Jurkat, Clone E6-1 (cell line): ENCODE measurements at regions not wholly inside any gene's neighbourhood (a gene's known extent, or its start where the extent isn't known, plus 50 kb on each side); places are given as distances from the start of the nearest gene placed in this dataset.
A peak's percentile ranks its signal among the peaks of the same experiment; 100 is the strongest.

Source experiments
- DNase-seq: peaks from one replicate; pipeline ENCODE4 v3.0.0-alpha.2; 2011; ENCODE audit warnings: low read depth, low spot score
- H3K4me3 ChIP-seq: 2 replicates; pipeline ENCODE4 v1.5.1; 2011; ENCODE audit warnings: mild to moderate bottlenecking, low read length, control low read depth, moderate library complexity

DNA sequence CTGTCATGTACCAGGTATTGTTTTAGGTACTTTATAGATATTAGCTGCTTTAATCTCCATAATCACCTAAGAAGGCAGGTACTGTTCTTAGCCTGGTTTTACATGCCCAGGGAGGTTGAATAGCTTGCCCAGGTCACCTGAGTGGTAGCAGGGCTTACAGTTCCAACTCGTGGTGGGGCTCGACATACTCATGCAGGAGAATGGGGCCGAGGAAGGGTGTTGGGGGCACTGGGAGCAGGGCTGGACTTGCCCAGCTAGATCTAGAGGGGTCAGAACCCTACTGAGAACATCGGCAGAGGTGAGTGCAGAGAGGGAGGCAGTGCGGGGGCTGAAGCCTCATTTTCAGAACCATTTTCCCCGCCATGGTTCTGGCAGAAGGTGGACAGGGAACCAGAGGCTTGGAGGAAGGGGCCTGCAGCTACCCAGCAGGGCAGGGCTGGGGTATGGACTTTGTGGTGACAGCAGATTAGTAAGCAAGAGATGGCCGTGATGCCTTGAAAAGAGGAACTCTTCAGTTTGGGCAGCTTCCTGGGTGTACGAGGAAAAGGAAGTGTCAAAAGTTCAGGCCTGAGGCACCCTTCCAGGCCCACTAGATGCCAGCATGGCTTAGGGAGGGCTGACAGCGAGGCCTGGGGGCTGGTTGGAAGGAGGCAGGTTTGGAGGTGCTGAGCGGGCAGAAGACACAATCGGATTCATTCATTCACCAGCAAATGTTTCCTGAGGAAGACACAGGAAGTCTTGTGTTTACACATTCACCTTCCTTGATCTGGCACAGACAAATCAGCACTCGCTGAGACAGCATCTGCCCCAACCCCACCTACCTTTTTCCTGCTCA lies 54.7 kb upstream of the LYVE1 start:
- DNase-seq, result peak; percentile 12
- H3K4me3 ChIP-seq, result no peak overlapping the region

DNA sequence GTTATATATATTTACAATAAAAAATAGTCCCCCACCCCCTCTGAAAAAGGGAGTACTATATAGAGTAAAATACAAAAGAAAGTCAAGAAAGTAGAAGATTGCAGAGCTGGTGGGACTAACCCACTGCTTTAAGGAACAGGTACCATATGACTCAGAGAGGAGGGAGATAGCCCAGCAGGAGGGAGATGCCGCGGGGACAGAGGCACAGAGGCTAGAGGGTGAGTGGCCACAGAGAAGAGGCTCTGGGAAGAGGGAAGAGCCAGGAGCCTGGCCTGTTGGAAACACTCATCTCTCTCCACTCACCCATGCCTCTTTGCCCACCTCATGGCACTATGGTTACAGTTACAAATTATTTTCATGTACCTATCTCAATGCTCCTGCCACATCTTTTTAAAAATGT lies 53.6 kb upstream of the LYVE1 start:
- no peak for DNase-seq
- H3K4me3 ChIP-seq, result no peak overlapping the region

DNA sequence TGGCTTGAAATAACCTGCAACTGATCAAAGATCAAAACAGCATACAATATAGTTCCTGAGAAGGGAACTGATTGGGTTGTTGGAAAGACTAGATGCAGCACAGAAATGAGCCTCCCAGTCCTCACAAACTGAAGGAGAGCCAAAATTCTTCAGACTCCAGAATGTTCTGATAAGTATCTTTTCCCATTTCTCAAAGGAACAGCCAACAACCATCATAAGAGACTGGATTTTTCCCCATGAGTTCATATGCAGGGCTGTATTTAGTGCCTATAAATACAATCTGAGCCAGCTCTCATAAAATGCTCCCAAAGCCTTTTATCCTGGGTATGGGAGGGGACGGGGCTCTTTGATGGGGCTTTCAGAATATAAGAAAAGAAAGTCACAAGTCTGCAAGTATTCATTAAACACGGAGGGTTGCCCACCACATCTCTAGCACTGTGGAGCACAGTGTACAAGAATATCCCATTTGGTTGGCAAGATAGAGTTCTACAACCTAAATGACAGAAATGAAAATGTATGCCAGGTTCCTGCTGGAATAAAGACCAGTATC lies 50.7 kb upstream of the LYVE1 start:
- no peak overlapping the region for H3K4me3 ChIP-seq
- no peak for DNase-seq

DNA sequence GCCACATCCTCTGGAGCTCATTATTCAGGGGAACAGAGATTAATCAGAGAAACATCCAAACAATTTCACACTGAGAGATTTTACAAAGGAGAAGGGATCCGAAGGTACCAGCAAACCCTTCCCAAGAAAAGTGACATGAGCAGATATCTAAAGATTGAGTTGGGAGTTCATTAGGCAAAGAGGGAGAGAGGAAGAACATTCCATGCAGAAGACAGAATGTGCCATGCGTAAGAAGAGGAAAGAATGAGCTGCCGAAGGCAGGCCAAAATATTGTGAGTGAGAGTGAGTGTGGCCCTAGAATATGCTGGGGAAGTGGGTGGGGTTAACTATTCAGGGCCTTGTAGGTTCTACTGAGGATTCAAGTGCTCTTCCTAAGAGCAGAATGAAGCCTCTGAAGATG lies 50.0 kb upstream of the LYVE1 start:
- no peak for DNase-seq
- no peak overlapping the region for H3K4me3 ChIP-seq
